Naive thymus-derived CD8-positive, alpha-beta T cell (primary cell): ENCODE measurements at regions not wholly inside any gene's neighbourhood (a gene's known extent, or its start where the extent isn't known, plus 50 kb on each side); places are given as distances from the start of the nearest gene placed in this dataset.

ENCODE experiments used
- ATAC-seq, 2 donors: fragments of 150-1000 bp; cut with Tn5 transposase in 1 of 2; sonication (Bioruptor Pico), chemical (Tn5 transposase) in 1 of 2; 1 replicate in 1 of 2; 2 replicates in 1 of 2; pipeline ENCODE4 v1.10.0; 2021; ENCODE audit warnings: mild to moderate bottlenecking in 2 of 2, moderate library complexity in 2 of 2
- POLR2A ChIA-PET: fragments of 350-600 bp; sonication (Branson Sonifier 250); formaldehyde crosslinking; loops from one replicate; lab custom pipeline; 2021; ENCODE audit warnings: antibody characterized with exemption; lab: Charles Lee
- DNase-seq, 10 donors: peaks; one replicate each; pipeline versions ENCODE4 v3.0.0 to v3.0.0-alpha.2; 2020 to 2022
- H3K27ac Mint-ChIP-seq, 10 donors: one replicate each; pipeline ENCODE4 v1.8.0; 2020 to 2022; ENCODE audit warnings: mild to moderate bottlenecking in 10 of 10, mixed read lengths in 10 of 10, moderate library complexity in 4 of 10, inconsistent platforms in 1 of 10
- H3K27me3 Mint-ChIP-seq, 5 donors: one replicate each; pipeline ENCODE4 v1.8.0; 2021 to 2022; ENCODE audit warnings: mixed read lengths in 5 of 5
- H3K36me3 Mint-ChIP-seq, 3 donors: one replicate each; pipeline ENCODE4 v1.8.0; 2020 to 2022; ENCODE audit warnings: mixed read lengths in 3 of 3, mild to moderate bottlenecking in 2 of 3, inconsistent platforms in 1 of 3
- H3K4me1 Mint-ChIP-seq, 4 donors: one replicate each; pipeline ENCODE4 v1.8.0; 2021 to 2022; ENCODE audit warnings: mixed read lengths in 4 of 4
- H3K4me3 Mint-ChIP-seq, 10 donors: one replicate each; pipeline ENCODE4 v1.8.0; 2020 to 2022; ENCODE audit warnings: mild to moderate bottlenecking in 10 of 10, mixed read lengths in 10 of 10, moderate library complexity in 6 of 10, inconsistent platforms in 1 of 10
- H3K9me3 Mint-ChIP-seq, 9 donors: one replicate each; pipeline ENCODE4 v1.8.0; 2020 to 2022; ENCODE audit warnings: mixed read lengths in 9 of 9, mild to moderate bottlenecking in 3 of 9, inconsistent platforms in 1 of 9, moderate library complexity in 1 of 9

DNA sequence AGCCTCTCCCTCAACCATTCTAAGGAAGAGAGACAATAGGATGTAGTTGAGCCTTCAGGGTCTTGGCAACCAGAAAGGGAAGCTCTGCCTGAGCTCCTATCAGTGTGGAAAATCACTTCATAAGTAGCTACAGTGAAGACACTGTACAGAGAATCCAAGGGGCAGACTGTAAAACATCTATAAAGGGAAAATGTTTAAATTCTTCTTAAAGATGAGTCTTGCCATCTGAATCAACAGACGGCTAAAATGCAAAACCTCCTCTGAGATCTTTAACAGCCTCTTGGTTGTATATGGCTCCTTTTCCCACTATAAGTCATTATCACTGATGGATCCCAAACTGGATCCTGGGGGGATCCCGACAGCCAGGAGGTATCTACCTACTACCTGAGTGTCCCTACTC lies 239.2 kb upstream of the SOX9 start:
- ATAC-seq (no peak), DNase-seq (no peak)
- Mint-ChIP-seq H3K4me3 (no peak overlapping the region), H3K27ac (no peak overlapping the region), H3K4me1 (no peaks in the 10 kb centered on the region), H3K27me3 (peaks cover 0 to 6% (median 2%) of the 10 kb centered on the region in 5 donors), H3K9me3 (peaks cover 0 to 20% (median 2%) of the 10 kb centered on the region in 9 donors), H3K36me3 (peaks cover 0 to 6% (median 0%) of the 10 kb centered on the region in 3 donors)
- POLR2A ChIA-PET, result no interaction called here

DNA sequence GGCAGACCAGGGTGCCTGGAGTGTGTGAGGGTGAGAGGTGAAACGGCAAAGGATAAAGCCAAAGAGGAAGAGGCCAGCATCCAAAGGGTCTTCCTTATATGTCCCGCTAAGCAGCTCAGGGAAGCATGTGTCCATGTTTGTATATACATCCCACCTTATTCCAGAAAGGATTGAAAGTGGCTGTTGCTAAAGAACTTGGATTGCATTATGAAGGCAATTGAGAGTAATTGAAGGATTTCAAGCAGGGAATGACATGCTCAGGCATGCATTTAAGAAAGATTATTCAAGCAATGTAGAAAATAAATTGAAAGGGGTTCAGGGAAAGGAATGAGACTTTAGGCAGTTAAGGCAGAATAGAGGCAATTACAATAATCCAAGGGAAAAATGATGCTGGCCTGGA lies 237.6 kb upstream of the SOX9 start:
- ATAC-seq, result no peak
- no peak overlapping the region for H3K4me3 Mint-ChIP-seq
- peaks cover 0 to 6% (median 0%) of the 10 kb centered on the region in 3 donors for H3K36me3 Mint-ChIP-seq
- no peak for DNase-seq
- POLR2A ChIA-PET, result no interaction called here
- no peak overlapping the region for H3K27ac Mint-ChIP-seq
- H3K9me3 Mint-ChIP-seq, result peaks cover 0 to 20% (median 2%) of the 10 kb centered on the region in 9 donors
- no peaks in the 10 kb centered on the region for H3K4me1 Mint-ChIP-seq
- H3K27me3 Mint-ChIP-seq, result peaks cover 0 to 6% (median 2%) of the 10 kb centered on the region in 5 donors

GRCh38 chr17:71883845-71884244 lies 237.0 kb upstream of the SOX9 start:
- peaks cover 0 to 6% (median 0%) of the 10 kb centered on the region in 3 donors for H3K36me3 Mint-ChIP-seq
- ATAC-seq (no peak), DNase-seq (no peak)
- H3K27me3 Mint-ChIP-seq, result peaks cover 0 to 6% (median 2%) of the 10 kb centered on the region in 5 donors
- POLR2A ChIA-PET, result no interaction called here
- no peaks in the 10 kb centered on the region for H3K4me1 Mint-ChIP-seq
- H3K9me3 Mint-ChIP-seq, result peaks cover 0 to 20% (median 2%) of the 10 kb centered on the region in 9 donors
- no peak overlapping the region for H3K27ac Mint-ChIP-seq
- no peak overlapping the region for H3K4me3 Mint-ChIP-seq

- DNase-seq, result no peak
- H3K9me3 Mint-ChIP-seq, result peaks cover 0 to 22% (median 2%) of the 10 kb centered on the region in 9 donors
- peaks cover 0 to 6% (median 0%) of the 10 kb centered on the region in 3 donors for H3K36me3 Mint-ChIP-seq
- POLR2A ChIA-PET, result no interaction called here
- no peak for ATAC-seq
- no peaks in the 10 kb centered on the region for H3K4me1 Mint-ChIP-seq
- H3K27me3 Mint-ChIP-seq, result peaks cover 0 to 6% (median 2%) of the 10 kb centered on the region in 5 donors
- H3K4me3 Mint-ChIP-seq, result no peak overlapping the region
- no peak overlapping the region for H3K27ac Mint-ChIP-seq
Measured at GRCh38 chr17:71885662-71886061, 235.2 kb upstream of the SOX9 start.

DNA sequence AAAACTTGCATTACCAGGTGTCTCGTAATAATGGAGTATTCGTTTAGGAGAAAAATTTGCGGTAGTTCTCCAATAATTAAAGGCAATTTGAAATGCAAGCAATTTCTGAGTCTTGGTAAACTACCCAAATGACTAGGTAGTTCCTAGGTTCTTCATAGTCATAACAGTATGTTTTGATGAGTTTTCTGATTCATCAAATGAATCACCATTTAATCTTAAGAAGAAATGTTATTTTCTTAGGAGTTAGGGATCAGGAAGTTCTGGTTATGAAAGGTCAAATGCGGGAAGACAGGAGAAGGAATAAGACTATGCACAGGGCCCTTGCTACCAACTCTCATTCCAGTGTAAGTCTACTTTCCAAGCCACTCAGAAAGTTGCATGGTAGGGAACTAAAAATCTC lies 221.5 kb upstream of the SOX9 start:
- H3K4me3 Mint-ChIP-seq, result no peak overlapping the region

GRCh38 chr17:71900621-71901229 lies 220.1 kb upstream of the SOX9 start:
- Mint-ChIP-seq H3K27ac (no peak overlapping the region), H3K27me3 (peaks cover 0 to 2% (median 0%) of the 10 kb centered on the region in 5 donors), H3K9me3 (peaks cover 0 to 10% (median 5%) of the 10 kb centered on the region in 9 donors), H3K4me1 (no peaks in the 10 kb centered on the region), H3K36me3 (peaks cover 0 to 3% (median 0%) of the 10 kb centered on the region in 3 donors), H3K4me3 (no peak overlapping the region)
- DNase-seq (no peak), ATAC-seq (no peak)
- POLR2A ChIA-PET, result no interaction called here

More for the DNA sequence above, 221.5 kb upstream of the SOX9 start:
- Mint-ChIP-seq H3K27ac (no peak overlapping the region), H3K36me3 (peaks cover 0 to 3% (median 0%) of the 10 kb centered on the region in 3 donors), H3K9me3 (peaks cover 0 to 10% (median 3%) of the 10 kb centered on the region in 9 donors), H3K4me1 (no peaks in the 10 kb centered on the region), H3K27me3 (peaks cover 0 to 2% (median 0%) of the 10 kb centered on the region in 5 donors)
- ATAC-seq, result no peak
- no peak for DNase-seq
- POLR2A ChIA-PET, result no interaction called here

GRCh38 chr17:71902894-71903506 lies 217.8 kb upstream of the SOX9 start:
- POLR2A ChIA-PET, result no interaction called here
- H3K4me1 Mint-ChIP-seq, result no peaks in the 10 kb centered on the region
- no peak overlapping the region for H3K4me3 Mint-ChIP-seq
- H3K36me3 Mint-ChIP-seq, result no peaks in the 10 kb centered on the region
- H3K9me3 Mint-ChIP-seq, result peaks cover 0 to 8% (median under 1%) of the 10 kb centered on the region in 9 donors
- H3K27me3 Mint-ChIP-seq, result no peaks in the 10 kb centered on the region
- no peak overlapping the region for H3K27ac Mint-ChIP-seq
- ATAC-seq (no peak), DNase-seq (no peak)

- Mint-ChIP-seq H3K4me1 (no peaks in the 10 kb centered on the region), H3K36me3 (no peaks in the 10 kb centered on the region), H3K9me3 (peaks cover 0 to 8% (median 0%) of the 10 kb centered on the region in 9 donors), H3K27me3 (no peaks in the 10 kb centered on the region), H3K27ac (no peak overlapping the region), H3K4me3 (no peak overlapping the region)
- POLR2A ChIA-PET, result no interaction called here
- ATAC-seq (no peak), DNase-seq (no peak)
Measured at GRCh38 chr17:71905376-71906031, 215.3 kb upstream of the SOX9 start.

DNA sequence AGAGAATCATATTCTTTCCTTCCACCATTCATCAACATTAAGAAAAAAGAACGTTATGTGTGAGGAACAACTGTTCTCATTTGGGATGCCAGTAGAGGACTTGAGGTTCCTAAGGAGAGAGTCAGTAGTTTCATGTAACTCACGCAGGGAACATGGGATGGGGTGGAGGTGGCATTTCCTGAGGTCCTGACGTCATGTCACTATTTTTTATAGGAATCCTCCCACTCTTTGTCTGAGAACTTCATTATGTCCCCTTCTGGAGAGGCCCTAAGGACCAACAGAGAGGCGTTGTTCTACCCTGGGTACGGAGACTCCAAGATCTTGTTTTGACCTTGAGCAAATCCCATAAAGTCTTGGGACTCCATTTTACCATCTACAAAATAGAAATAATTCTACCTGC lies 211.7 kb upstream of the SOX9 start:
- DNase-seq (no peak), ATAC-seq (no peak)
- Mint-ChIP-seq H3K27me3 (no peaks in the 10 kb centered on the region), H3K9me3 (peaks cover 0 to 8% (median 0%) of the 10 kb centered on the region in 9 donors), H3K36me3 (no peaks in the 10 kb centered on the region), H3K27ac (no peak overlapping the region), H3K4me1 (no peaks in the 10 kb centered on the region), H3K4me3 (no peak overlapping the region)
- POLR2A ChIA-PET, result no interaction called here

GRCh38 chr17:71910002-71910401 lies 210.8 kb upstream of the SOX9 start:
- Mint-ChIP-seq H3K27ac (no peak overlapping the region), H3K4me3 (no peak overlapping the region), H3K27me3 (peaks cover 0 to 1% (median 0%) of the 10 kb centered on the region in 5 donors)

GRCh38 chr17:71914042-71914441 lies 206.8 kb upstream of the SOX9 start:
- Mint-ChIP-seq H3K36me3 (no peaks in the 10 kb centered on the region), H3K4me1 (no peaks in the 10 kb centered on the region), H3K9me3 (peaks cover 0 to 6% (median 0%) of the 10 kb centered on the region in 9 donors), H3K4me3 (no peak overlapping the region), H3K27ac (no peak overlapping the region), H3K27me3 (peaks cover 0 to 4% (median 0%) of the 10 kb centered on the region in 5 donors)
- POLR2A ChIA-PET, result no interaction called here
- ATAC-seq, result no peak
- DNase-seq, result no peak

More at GRCh38 chr17:71910002-71910401, 210.8 kb upstream of the SOX9 start:
- peaks cover 0 to 4% (median 0%) of the 10 kb centered on the region in 9 donors for H3K9me3 Mint-ChIP-seq
- POLR2A ChIA-PET, result no interaction called here
- DNase-seq (no peak), ATAC-seq (no peak)
- H3K4me1 Mint-ChIP-seq, result no peaks in the 10 kb centered on the region
- no peaks in the 10 kb centered on the region for H3K36me3 Mint-ChIP-seq

DNA sequence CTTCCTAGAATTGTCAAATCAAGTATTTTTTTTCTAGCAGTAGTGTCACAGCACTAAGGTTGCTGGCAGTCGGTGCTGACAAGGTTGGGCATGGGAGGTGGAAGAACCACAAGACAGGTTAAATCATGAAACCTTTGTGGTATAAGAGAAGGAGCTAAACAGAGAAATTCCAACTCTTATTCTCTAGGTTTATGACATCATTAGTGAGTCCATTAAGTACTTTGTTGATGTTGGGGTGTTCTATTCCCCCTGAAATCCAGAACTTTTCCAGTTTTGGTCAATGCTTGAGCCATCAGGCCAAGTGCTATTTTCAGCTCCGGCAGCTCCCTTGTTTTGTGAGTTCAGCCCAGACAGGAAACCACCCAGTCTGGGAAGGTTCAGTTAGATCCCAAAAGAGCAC lies 206.0 kb upstream of the SOX9 start:
- no peak overlapping the region for H3K4me3 Mint-ChIP-seq
- no peaks in the 10 kb centered on the region for H3K4me1 Mint-ChIP-seq
- H3K36me3 Mint-ChIP-seq, result no peaks in the 10 kb centered on the region
- no peak overlapping the region for H3K27ac Mint-ChIP-seq
- peaks cover 0 to 11% (median 0%) of the 10 kb centered on the region in 9 donors for H3K9me3 Mint-ChIP-seq
- H3K27me3 Mint-ChIP-seq, result peaks cover 0 to 4% (median 0%) of the 10 kb centered on the region in 5 donors
- DNase-seq (no peak), ATAC-seq (no peak)
- POLR2A ChIA-PET, result no interaction called here

- Mint-ChIP-seq H3K4me3 (no peak overlapping the region), H3K9me3 (peaks cover 0 to 18% (median 2%) of the 10 kb centered on the region in 9 donors), H3K36me3 (no peaks in the 10 kb centered on the region), H3K4me1 (peaks cover 0 to 4% (median 0%) of the 10 kb centered on the region in 4 donors), H3K27ac (no peak overlapping the region), H3K27me3 (peaks cover 0 to 8% (median 0%) of the 10 kb centered on the region in 5 donors)
- no peak for DNase-seq
- ATAC-seq, result no peak
- POLR2A ChIA-PET, result no interaction called here
Measured at GRCh38 chr17:71917715-71918114, 203.1 kb upstream of the SOX9 start.
